Loucy (cell line): ENCODE measurements at regions not wholly inside any gene's neighbourhood (a gene's known extent, or its start where the extent isn't known, plus 50 kb on each side); places are given as distances from the start of the nearest gene placed in this dataset.

ENCODE experiments used
- H2AFZ ChIP-seq: fragments of 200-600 bp; sonication (generic); 2 replicates; pipeline ENCODE4 v1.6.0; 2016; ENCODE audit warnings: antibody characterized with exemption, mild to moderate bottlenecking, low read length, moderate library complexity
- H3F3A ChIP-seq: fragments of 200-600 bp; 2 replicates; pipeline ENCODE4 v1.6.0; 2016; ENCODE audit warnings: antibody characterized with exemption, low read depth, mild to moderate bottlenecking
- H3K27me3 ChIP-seq: fragments of 200-600 bp; sonication (generic); 2 replicates; pipeline ENCODE4 v1.6.1; 2014; ENCODE audit warnings: low read length, mild to moderate bottlenecking; ENCODE audit not compliant: insufficient read depth, poor library complexity, severe bottlenecking
- H3K36me3 ChIP-seq: fragments of 200-600 bp; sonication (generic); 2 replicates; pipeline ENCODE4 v1.6.1; 2016; ENCODE audit warnings: low read length; ENCODE audit not compliant: insufficient read depth
- H3K4me1 ChIP-seq: fragments of 200-600 bp; sonication (generic); 2 replicates; pipeline ENCODE4 v1.5.1; 2014; ENCODE audit warnings: low read length, mild to moderate bottlenecking; ENCODE audit not compliant: insufficient read depth, poor library complexity, severe bottlenecking
- H3K4me2 ChIP-seq: fragments of 200-600 bp; sonication (generic); 2 replicates; pipeline ENCODE4 v1.6.0; 2014; ENCODE audit warnings: antibody characterized with exemption, low read length, low read depth, mild to moderate bottlenecking; ENCODE audit not compliant: poor library complexity, severe bottlenecking
- H3K4me3 ChIP-seq: fragments of 200-600 bp; sonication (generic); 2 replicates; pipeline ENCODE4 v1.5.1; 2014; ENCODE audit warnings: low read length, mild to moderate bottlenecking, mixed read lengths; ENCODE audit not compliant: poor library complexity, severe bottlenecking
- H3K79me2 ChIP-seq: fragments of 200-600 bp; sonication (generic); 2 replicates; pipeline ENCODE4 v1.6.1; 2014; ENCODE audit warnings: low read length; ENCODE audit not compliant: insufficient read depth
- H3K9ac ChIP-seq: fragments of 200-600 bp; sonication (generic); 2 replicates; pipeline ENCODE4 v1.6.0; 2014; ENCODE audit warnings: mild to moderate bottlenecking, low read depth, low read length, moderate library complexity; ENCODE audit not compliant: poor library complexity, severe bottlenecking
- H3K9me2 ChIP-seq: fragments of 200-600 bp; sonication (generic); replicated peaks from 2 replicates; pipeline ENCODE4 v1.6.1; 2016; ENCODE audit warnings: low read depth, low read length, mixed read lengths
- H3K9me3 ChIP-seq: fragments of 200-600 bp; sonication (generic); 2 replicates; pipeline ENCODE4 v1.6.1; 2014; ENCODE audit warnings: mild to moderate bottlenecking, antibody characterized with exemption, low read length, low read depth; ENCODE audit not compliant: insufficient read depth
- H4K20me1 ChIP-seq: fragments of 200-600 bp; sonication (generic); 2 replicates; pipeline ENCODE4 v1.6.0; 2014; ENCODE audit warnings: antibody characterized with exemption, low read length, mild to moderate bottlenecking; ENCODE audit not compliant: insufficient read depth, poor library complexity, severe bottlenecking
- EZH2phosphoT487 ChIP-seq: fragments of 200-600 bp; IDR thresholded peaks from 2 replicates; pipeline ENCODE4 v1.6.1; 2018; ENCODE audit warnings: antibody characterized with exemption, mild to moderate bottlenecking, moderate library complexity, borderline replicate concordance
- TF ChIP-seq, protein P1 (sequence below): fragments of 200-600 bp; sonication (generic); conservative IDR thresholded peaks from 2 replicates; pipeline ENCODE4 v1.5.1; 2014; ENCODE audit warnings: mild to moderate bottlenecking, antibody characterized with exemption, low read length

DNA sequence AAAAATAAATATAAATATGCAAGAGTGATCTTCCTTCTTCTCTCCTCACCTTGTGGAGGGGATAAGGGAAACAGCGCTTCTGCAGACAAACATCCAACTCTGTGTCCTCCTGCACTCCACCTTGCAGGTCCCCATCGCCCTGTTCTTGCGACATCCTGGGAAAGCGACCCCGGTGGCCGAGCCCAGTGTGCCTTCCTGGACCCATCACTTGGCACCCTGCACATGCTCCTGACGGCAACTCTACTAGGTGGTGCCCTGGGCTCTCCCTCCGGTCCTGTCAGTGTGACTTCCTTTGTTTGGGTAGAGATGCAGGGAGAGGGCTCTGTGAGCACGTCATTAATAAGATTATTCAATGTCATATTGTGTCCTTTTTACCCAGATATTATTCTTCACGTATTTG, 266.0 kb upstream of the ADAMTS16 start:
- Histone ChIP-seq H2AFZ (no peak overlapping the region), H3K36me3 (no peaks in the 10 kb centered on the region), H4K20me1 (no peaks in the 10 kb centered on the region), H3K79me2 (no peaks in the 10 kb centered on the region), H3K9me2 (no peaks in the 10 kb centered on the region), H3K4me2 (no peak overlapping the region), H3K9me3 (no peaks in the 10 kb centered on the region), H3F3A (no peaks in the 10 kb centered on the region), H3K27me3 (no peaks in the 10 kb centered on the region), H3K9ac (no peak overlapping the region), H3K4me1 (no peaks in the 10 kb centered on the region), H3K4me3 (no peak overlapping the region)
- TF ChIP-seq, protein P1, sequence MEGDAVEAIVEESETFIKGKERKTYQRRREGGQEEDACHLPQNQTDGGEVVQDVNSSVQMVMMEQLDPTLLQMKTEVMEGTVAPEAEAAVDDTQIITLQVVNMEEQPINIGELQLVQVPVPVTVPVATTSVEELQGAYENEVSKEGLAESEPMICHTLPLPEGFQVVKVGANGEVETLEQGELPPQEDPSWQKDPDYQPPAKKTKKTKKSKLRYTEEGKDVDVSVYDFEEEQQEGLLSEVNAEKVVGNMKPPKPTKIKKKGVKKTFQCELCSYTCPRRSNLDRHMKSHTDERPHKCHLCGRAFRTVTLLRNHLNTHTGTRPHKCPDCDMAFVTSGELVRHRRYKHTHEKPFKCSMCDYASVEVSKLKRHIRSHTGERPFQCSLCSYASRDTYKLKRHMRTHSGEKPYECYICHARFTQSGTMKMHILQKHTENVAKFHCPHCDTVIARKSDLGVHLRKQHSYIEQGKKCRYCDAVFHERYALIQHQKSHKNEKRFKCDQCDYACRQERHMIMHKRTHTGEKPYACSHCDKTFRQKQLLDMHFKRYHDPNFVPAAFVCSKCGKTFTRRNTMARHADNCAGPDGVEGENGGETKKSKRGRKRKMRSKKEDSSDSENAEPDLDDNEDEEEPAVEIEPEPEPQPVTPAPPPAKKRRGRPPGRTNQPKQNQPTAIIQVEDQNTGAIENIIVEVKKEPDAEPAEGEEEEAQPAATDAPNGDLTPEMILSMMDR = no peak
- TF ChIP-seq EZH2phosphoT487 = no peak

DNA sequence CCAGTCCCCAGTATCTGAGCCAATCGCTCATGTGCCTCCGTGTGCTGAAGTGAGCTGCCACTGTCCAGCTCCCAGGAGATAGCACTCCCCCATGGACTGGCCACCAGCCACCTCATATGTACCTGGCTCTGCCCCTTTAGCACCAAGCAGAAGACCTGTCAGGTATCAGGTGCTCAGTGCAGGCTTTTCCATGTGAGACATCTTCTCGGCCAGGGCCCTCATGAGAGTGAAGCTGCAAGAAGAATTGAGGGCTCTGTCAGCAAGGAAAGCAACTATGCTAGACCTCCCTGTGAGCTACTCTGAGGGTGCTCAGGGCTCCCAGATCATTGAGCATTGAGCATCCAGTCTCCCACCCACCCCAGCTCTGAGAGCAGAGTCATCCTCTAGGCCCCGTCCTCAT, 264.2 kb upstream of the ADAMTS16 start:
- Histone ChIP-seq H3K27me3 (no peaks in the 10 kb centered on the region), H3F3A (no peaks in the 10 kb centered on the region), H3K79me2 (no peaks in the 10 kb centered on the region), H3K9me3 (no peaks in the 10 kb centered on the region), H3K9ac (no peak overlapping the region), H3K9me2 (no peaks in the 10 kb centered on the region), H3K4me3 (no peak overlapping the region), H3K36me3 (no peaks in the 10 kb centered on the region), H3K4me1 (no peaks in the 10 kb centered on the region), H2AFZ (no peak overlapping the region), H4K20me1 (no peaks in the 10 kb centered on the region), H3K4me2 (no peak overlapping the region)
- TF ChIP-seq EZH2phosphoT487 = no peak
- TF ChIP-seq, protein P1 = no peak

DNA sequence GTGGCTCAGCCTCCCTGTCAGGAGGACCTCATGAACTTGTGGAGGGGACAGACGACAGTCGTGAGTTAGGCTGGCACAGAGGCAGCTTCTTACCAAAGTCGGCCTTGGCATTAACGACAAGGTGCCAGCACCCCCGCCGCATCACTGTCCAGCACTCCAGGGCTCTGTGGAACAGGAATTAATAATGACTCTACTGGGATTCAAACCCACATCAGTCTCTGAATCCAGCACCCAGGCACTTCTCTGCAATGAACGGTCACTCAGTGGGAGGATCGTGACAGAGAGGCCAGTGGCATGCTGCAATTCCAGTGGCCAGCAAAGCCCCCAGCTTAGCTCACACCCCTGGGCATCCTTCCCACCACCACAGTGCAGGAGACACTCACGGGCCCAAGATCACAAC, 263.3 kb upstream of the ADAMTS16 start:
- no peaks in the 10 kb centered on the region for H3F3A ChIP-seq
- no peak overlapping the region for H3K9ac ChIP-seq
- H3K4me3 ChIP-seq = no peak overlapping the region
- TF ChIP-seq, protein P1 = no peak
- TF ChIP-seq EZH2phosphoT487 = no peak
- H3K9me3 ChIP-seq = no peaks in the 10 kb centered on the region
- no peak overlapping the region for H2AFZ ChIP-seq
- no peaks in the 10 kb centered on the region for H4K20me1 ChIP-seq
- no peaks in the 10 kb centered on the region for H3K4me1 ChIP-seq
- no peaks in the 10 kb centered on the region for H3K27me3 ChIP-seq
- no peaks in the 10 kb centered on the region for H3K36me3 ChIP-seq
- H3K79me2 ChIP-seq = no peaks in the 10 kb centered on the region
- H3K4me2 ChIP-seq = no peak overlapping the region
- H3K9me2 ChIP-seq = no peaks in the 10 kb centered on the region
